ENCODE measurements at regions not wholly inside any gene's neighbourhood (a gene's known extent, or its start where the extent isn't known, plus 50 kb on each side); places are given as distances from the start of the nearest gene placed in this dataset.

DNA sequence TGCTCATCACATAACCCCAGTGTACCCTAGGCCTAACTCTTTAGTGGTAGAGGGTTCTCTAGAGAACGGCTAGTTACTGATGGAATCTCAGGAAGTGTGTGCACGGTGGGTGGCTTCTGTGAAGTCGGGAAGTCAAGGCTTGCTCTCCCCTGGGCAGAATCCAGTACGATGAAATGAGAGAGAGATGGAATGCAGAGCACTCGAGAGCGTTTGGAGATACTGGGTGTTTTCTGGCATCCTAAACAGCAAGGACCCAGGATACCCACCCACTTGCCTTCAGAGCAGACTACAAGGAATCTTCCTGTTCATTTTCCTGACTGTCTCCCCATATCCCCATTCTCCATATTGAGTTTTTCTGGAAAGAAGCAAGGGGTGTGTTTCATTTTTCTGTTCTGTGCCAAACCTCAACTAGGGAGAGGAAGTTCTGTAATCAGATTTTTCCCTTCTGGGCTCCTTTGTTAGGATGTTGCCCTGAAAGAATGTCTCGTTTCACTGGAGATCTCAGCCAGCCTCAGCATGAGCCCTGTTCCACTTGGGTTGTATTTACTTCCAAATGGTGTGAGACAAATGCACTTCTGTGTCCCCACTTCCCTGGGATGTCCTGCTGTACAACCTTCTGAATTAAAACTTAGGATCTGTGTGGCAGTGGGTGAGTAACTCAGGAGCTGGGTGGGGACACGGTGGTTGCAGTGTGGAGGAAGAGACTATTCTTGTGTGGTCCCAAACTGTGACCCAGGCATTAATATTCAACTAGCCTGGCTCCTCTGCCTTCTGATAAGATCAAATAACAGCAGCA lies 108.9 kb upstream of the SPRY4 start:
- DNase-seq (ENCODE audit: low read depth): no peak

DNA sequence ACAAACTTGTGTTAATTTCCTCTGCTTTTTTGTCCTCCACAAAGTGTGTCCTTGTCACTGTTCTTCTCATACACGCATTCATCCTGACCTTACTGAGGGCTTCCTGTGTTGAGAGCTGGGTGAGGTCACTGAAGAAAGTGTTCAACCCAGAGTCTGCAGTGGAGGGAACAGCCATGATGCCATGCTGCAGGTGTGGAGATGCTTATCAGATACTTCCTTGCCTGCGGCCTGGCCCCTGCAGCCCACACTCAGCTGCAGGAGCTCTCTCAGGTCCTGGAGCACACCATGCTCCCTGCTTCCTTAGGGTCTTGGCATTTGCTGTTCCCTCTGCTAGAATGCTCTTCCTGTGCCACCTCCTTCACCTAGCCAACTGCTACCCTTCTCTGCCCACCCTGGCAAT lies 108.1 kb upstream of the SPRY4 start:
- DNase-seq (ENCODE audit: low read depth): peak; percentile 32

DNA sequence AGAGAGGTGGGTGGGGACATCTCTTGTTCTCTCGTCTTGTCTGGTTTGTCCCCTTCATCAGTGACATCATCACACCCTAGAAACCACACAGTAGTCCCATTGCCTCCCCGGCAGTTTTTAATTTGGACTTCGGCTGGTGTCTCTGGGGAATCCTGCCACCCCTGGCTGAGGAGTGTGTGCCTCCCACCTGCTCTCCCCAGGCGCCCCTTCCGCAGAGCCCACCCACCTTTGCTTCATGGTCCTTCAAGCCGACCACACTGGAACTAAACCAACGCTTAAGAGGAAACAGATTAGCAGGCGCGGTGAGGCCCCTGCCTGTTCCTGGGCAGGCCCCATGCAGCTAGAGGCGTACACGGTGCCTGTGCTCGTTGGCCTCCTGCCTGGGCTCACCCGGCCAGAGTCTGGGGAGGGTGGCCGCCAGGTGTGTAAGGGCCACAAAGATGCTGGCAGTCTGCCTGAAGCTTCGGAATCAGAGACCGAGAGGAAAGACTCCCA lies 107.6 kb upstream of the SPRY4 start:
- DNase-seq (ENCODE audit: low read depth): peak; percentile 5

DNA sequence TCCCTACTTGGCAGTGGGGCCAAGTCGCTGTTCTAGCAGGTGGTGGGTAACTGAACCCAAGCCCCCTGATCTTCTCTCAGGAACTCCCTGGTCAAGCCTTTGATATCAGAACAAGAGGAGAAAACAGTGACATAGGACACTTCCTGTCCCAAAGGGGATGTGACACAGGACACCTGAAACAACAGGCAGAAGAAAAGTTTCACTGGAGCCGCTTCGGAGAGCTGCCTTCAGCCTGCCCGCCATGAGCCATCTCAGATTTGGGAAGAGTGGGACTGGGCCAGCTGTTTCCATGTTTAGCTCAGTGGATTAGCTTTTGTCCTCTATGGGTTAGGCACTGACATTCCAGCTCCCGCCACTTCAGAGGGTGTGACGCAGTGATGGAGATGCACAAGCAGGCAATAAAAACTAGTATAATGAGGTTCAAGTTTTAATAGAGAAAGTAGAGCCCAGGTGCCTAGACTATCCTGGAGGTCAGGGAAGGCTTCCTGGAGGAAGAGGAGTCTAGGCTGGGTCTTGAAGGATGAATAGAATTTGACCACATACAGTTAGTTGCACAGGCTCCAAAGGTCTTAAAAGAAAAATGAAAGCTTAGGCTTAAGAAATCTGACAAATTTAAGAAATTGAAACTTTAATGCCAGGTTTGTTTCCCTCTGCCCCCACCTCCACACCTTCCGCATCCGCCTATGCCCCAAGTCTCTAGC lies 104.1 kb upstream of the SPRY4 start:
- DNase-seq (ENCODE audit: low read depth): no peak

DNA sequence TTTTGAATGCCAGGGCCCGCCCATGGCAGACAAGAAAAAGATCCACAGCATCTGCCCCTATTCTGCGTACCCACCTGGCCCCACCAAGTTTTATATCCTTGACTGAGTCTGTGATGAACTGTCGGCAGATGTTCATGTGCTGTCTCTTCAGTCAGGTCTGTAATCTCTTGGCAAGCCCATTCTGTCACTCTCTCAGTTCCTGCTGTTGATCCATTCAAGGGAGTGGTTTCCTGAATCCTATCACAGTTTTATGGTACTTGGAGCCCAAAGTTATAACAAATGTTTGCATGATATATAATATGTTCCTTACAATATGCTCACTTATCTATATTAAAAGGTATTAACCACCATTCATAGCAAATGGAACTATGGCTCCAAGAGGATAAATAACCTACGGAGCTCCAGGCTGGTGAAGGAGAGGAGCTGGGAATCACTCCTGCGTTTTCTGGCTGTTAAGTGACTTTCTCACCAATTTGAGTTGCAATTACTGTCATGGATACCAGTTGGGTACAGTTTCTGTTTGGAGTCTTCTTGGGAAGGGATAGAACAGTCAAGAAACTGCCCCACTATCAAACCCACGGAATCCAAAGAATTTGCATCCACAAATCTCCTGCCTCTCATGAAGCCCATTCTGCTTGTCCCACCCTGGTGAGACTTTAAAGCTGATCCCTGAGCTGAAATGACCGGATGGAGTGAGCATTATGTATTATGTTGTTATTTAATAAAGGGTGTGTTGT lies 103.4 kb upstream of the SPRY4 start:
- no peak for DNase-seq (ENCODE audit: low read depth)

DNA sequence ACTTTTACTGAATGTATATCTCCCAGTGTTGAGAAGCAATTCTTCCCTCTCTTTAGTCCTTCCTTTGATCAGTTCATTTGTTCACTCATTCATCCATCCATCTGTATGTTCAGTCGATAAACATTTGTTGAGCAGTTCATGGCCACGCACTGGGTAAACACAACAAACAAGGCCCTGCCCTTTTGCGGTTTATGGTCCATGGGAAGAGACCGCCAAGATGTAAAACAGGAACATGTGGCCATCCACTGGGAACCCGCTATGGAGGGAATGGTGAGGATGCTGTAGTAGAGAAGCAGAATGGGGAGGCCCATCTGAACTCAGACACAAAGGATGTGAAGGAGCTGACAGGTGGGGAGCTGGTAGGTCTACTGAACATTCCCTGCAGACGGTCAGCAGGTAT lies 102.7 kb upstream of the SPRY4 start:
- no peak for DNase-seq (ENCODE audit: low read depth)

DNA sequence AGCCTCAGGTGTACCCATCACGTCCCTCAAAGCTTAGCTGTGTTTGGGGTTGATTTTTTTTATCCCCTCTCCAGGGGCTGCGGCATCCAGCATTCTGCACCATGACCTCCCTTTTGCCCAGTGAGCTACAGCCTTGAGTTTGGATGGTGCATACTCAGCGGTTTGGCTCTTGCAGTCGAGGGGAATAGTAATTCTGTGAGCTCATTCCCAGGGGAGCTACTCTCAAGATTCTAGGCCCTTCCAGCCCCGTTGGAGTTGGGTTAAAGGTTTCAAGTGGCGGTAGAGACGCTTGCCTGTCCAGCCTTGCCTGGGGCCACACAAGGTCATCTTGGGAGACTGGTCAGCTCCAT lies 102.2 kb upstream of the SPRY4 start:
- DNase-seq (ENCODE audit: low read depth): no peak

DNA sequence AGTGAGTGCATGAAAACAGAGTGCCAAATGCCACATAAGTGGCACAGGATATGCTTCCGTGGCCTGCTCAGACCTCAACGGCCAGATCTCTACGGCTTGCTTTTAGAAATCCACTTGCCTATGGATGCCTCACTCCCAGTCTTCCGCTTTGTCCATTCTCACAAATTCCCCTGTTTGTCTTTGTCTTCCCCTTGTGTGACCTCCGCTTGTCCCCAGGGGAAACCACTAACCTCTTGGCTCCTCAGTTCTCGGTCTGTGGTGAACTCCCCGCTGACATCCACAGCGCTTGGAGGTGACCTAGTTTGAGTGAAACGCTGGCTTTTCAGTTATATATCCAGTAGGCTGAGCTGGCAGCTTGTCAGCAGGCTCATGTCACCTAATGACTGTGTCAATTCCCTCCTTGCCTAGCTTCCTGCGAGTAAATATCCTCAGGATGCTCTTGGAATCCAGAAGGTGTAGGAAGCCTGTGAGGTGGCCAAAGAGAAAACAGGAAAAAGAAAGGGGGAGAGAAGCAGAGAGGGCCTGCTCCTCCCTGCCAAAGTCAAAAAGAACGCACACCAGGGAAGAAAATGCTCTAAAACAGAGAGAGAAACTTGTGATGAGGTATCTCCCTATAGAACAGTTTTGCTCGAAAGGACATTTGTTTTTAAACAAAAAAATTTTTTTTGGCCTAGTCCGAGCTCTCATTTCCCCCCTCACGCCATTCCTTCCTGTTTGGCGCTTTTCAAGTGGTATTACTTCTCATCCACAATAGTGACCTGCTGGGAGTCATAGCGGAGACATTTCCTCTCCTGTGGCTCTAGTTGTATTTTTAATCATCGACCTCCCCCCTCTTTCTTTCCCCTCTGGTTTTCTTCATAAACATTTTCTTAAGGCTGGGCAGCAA lies 101.6 kb upstream of the SPRY4 start:
- peak; percentile 42 for DNase-seq (ENCODE audit: low read depth)

DNA sequence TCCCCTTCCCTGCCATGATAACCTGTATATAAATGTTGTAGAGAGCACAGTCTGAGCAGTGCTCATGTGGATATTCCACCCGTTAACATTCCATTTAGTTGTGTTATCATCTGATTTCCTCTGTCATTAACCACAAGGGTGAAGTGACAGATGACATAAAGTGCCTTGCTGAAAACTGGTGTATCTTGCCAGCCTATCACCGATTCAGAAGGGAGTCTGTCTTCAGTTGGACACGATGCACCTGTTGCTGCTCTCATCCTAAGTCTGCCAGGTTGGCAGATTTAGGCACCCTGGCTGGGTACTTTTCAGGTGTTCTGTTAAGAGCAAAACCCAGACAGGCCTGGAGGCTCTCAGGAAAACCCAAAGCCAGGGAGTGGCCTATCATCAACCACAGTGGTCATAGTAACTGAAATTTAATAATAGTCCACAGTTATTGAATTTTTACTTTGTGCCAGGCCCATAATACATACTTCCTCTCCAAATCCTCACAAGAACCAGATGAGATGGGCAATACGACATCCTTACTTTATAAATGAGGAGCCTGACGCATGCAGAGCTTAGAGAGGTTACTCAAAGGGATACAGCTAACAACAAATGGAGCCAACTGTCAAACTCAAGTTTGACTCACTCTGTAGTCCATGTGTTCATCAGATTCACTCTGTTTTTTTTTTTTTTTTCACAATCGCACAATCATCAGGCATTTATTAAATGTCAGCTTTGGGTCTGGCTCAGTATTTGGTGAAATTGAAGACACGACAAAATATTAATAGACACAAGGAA lies 100.7 kb upstream of the SPRY4 start:
- DNase-seq (ENCODE audit: low read depth): no peak

DNA sequence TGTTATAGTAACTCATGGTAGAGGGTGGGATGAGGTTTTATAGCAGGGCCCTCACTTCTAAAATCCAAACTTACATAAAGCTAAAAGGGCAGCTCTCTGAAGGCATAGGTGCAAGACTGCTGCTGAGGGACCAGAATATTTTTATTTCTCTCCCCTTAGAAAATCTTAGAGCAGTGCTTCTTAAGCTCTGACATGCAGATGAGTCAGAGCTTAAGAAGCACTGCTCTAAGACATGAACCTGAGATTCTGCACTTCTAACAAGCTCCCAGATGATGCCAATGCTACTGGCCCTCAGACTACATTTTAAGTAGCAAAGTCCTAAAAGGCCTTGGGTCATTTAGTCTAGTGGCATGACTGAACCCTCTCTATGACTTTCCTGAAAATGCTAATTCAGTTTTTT lies 97.6 kb upstream of the SPRY4 start:
- DNase-seq (ENCODE audit: low read depth): no peak

DNA sequence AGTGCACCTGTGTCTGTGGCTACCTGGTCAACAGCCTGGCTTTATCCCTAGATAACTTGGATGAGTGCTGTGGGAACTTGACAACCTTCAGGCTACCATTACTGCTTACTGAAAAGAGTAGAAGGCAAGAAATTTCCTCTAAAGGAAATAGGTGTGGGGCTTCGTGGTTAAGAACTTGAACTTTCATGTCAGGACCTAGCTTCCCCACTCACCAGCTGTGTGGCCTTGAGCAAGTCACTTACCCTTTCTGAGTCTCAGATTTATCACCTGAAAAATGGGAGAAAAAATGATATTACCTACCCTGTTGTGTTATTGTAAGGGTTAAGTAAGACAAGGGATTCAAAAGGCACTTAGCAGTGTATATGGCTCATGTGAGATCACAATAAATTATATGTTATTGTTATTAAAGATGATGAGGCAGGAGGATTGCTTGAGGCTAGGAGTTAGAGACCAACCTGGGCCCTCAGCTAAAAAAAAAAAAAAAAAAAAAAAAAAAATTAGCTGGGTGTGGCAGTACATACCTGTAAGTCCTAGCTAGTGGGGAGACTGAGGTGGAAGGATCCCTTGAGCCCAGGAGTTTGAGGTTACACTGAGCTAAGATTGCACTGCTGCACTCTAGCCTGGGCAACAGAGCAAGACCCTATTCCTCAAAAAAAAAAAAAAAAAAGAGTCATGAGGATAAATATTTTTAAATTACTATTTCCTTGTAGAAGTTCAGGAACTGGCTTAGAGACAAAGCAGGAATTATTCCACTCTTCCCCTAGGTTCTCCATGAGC lies 97.0 kb upstream of the SPRY4 start:
- DNase-seq (ENCODE audit: low read depth): no peak

DNA sequence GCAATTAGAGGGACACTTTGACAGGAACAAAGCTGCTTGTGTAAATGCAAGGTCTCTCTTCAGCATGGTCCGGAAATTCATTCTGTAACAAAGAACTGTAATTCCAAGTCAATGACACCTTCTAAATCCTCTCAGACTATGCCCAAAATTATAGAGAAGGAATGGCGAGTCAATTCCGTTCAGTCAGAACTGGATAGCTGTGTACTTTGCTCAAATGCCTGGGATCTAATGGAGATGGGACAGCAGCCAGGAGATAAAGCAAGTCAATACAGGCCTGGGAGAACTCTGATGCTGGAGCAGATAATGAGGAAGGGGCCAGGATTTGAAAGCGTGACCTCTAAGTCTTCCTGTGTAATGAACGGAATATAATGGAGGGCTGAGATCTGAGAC lies 96.4 kb upstream of the SPRY4 start:
- DNase-seq (ENCODE audit: low read depth): no peak

DNA sequence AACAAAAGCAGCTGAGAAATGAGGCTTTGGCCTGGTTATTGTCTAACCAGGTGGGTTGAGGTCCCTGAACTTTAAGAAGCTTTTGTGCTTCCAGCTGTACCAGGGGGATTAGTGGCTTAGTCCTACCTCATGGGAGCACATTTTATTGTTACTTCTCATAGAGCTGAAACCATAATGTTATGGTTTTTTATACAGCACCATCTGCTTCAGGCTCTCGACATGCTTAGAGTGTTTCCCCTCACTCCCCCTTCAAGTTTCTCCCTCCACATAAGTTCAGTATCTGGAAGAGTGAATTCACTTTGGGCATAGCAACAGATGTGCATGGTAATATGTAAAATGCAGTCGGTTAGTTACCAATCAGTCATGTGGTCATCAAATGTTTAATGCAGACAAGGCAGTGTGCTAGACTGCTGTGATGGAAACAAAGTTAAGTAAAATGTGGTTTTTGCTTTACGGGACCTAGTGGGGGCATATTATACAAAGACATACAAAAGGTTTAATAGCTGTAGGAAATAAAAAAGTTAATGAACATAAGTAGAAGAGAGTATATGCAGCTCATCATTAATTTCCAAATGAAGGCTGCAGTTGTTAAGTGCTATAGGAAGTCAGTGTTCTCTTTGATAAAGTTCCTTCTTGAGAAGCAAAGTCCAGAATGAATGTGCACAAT lies 95.9 kb upstream of the SPRY4 start:
- no peak for DNase-seq (ENCODE audit: low read depth)

DNA sequence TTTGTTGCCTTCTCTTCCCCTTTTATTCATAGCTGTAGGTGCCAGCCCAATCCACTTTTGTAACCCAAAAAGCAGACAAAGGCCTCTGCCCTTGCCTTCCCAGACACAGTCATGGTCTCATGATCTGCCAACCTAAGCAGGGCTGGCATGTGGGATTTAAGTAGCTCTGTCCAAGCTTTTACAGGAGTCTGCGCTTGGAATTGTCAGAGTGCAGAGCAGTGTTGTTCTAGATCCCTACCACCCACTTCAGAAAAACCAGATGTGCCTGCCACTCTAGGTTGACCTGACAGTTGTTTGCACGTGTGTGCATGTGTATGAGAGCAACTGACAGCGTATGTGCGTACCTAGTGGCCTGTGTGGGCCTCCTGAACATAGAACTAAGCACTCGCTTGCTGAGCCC lies 87.8 kb upstream of the SPRY4 start:
- no peak for DNase-seq (ENCODE audit: low read depth)

DNA sequence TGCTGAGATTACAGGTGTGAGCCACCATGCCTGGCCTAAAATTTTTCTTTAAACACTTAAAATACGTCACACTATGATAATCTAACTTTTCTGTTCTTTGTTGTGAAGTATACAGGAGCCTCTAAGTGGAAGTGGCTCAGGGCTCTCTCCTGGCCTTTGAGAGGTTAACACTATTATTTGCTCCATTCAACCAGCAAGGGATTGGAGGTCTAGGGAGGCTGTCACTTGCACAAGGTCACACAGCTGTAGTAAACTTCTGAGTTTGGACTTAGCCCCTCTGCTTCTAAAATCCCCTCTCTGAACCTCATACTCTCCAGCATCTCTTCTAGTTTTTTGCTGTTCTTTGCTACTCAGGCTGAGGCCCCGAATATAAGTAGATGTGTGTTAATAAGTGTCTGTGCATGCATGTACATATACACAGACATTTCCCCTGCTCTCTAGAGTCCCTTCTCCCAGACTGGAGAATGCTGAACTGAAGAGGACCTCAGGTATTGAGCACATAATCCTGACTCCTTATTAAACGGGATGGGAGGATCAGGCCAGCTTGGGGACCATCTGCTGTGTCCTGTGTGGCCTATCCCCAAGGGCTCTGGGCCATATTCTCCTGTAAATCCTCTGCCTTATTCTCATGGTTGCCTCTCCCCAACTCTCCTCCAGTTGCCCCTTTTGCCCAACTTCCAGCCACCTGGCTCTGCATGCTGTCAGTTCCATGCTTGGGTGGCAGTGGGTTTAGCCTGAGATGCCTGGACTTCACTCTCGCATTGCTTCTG lies 87.0 kb upstream of the SPRY4 start:
- DNase-seq (ENCODE audit: low read depth): no peak

DNA sequence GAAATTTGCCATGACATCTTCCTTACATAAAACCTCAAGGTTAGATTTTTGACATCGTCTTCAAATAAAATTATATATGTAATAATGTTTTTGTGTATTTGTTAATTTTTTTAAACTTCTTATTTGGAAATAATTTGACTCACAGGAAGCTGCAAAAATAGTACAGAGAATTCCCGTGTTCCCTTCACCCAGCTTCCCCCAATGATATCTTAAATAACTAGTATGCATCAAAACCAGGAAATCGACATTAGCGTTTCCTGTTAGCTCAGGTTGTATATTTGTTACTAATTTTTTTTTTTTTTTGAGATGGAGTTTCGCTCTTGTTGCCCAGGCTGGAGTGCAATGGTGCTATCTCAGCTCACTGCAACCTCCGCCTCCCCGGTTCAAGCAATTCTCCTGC lies 86.3 kb upstream of the SPRY4 start:
- no peak for DNase-seq (ENCODE audit: low read depth)

DNA sequence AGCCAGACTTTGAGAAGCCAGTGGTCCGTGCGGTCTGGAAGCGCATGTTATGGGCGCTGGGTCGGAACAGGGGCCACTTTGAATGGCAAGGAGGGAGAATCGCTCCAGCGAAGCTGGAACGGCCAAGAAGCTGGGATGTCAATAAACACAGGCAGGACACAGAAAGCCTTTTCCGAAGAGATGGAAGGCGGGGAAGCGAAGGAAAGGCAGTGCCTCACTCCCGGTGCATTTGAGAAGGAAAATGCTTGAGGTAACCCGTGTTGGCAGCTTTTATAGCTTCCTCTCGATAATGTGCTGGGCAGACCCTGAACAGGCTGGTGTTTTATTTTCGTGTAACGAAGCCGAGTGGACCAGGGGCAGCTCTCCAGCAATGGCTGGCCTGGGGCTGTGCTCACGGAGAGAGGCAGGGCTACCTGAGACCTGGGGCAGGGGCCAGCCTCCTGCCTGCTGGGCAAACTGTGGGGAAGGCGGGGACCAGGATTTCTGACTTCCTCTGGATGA lies 84.2 kb upstream of the SPRY4 start:
- no peak for DNase-seq (ENCODE audit: low read depth)

DNA sequence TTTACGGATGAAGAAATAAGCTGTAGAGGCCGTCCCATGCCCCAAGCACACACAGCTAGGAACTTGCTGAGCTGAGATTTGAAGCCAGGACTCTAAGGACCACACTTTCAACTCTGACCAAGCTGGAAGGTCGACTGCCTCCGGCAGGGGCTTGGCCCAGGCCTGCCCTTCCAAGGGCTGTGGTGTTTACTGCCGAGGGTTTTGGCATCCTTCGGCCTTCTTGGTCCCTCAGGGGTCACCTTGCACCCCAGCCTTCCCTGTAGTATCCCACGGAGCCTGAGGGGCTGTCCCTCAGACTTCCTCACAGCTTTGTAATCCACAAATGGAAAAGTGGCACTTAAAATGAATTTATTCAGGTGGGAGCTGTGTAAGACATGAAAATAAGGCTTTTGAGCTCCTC lies 83.7 kb upstream of the SPRY4 start:
- no peak for DNase-seq (ENCODE audit: low read depth)

DNA sequence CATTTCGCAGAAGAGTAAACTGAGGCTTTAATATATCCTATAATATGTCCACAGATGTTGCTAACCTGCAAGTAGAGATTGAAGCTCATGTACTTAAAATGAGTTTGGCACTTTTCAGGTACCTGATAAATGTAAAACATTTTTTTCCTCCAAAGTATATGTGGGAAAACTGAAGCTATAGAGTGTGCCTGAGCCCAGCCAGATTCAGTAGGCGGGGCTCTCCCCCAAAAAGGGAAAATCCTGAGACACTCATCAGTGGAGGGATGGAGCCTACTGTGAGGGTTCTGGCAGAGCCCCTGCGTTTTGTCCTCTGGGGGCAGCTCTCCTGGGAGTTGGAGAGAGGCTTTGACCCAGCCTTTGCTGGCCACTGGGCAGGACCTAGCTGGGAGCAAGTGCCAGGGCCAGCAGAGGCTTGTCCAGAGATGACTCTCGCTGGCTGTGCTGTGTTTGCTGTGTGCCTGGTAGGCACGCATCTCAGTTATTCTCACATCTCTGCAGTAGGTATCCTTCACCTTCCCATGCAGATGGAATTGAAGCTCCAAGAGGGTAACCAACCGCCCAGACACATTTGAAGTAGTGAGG lies 81.1 kb upstream of the SPRY4 start:
- DNase-seq (ENCODE audit: low read depth): no peak
